Left hindlimb (tissue), 1 donor: ENCODE measurements at regions not wholly inside any gene's neighbourhood (a gene's known extent, or its start where the extent isn't known, plus 50 kb on each side); places are given as distances from the start of the nearest gene placed in this dataset.
"Not testable (repeated sequence)": the region's sequence is repeated elsewhere in the genome, so short reads cannot be mapped to it uniquely, and the experiment has no call there.

Experiments used
- DNase-seq: peaks from one replicate; pipeline ENCODE4 v3.0.0-alpha.2; 2018

- not testable (repeated sequence) for DNase-seq
Measured at GRCh38 chr5:30345539-30346345, 847.7 kb upstream of the CDH6 start.

- DNase-seq, result no peak
Measured at GRCh38 chr5:30343707-30344106, 849.8 kb upstream of the CDH6 start.

- no peak for DNase-seq
Measured at GRCh38 chr5:30341466-30341865, 852.0 kb upstream of the CDH6 start.

GRCh38 chr5:30337084-30337573 lies 856.4 kb upstream of the CDH6 start:
- DNase-seq, result no peak

GRCh38 chr5:30331534-30331933 lies 862.0 kb upstream of the CDH6 start:
- DNase-seq, result no peak

- no peak for DNase-seq
Measured at GRCh38 chr5:30325795-30326194, 867.7 kb upstream of the CDH6 start.

- no peak for DNase-seq
Measured at GRCh38 chr5:30324083-30324482, 869.4 kb upstream of the CDH6 start.

- no peak for DNase-seq
Measured at GRCh38 chr5:30287890-30288289, 905.6 kb upstream of the CDH6 start.

- no peak for DNase-seq
Measured at GRCh38 chr5:30279237-30279636, 914.2 kb upstream of the CDH6 start.

- no peak for DNase-seq
Measured at GRCh38 chr5:30267026-30267425, 926.5 kb upstream of the CDH6 start.

GRCh38 chr5:30239331-30240022 lies 954.0 kb upstream of the CDH6 start:
- DNase-seq, result no peak

- DNase-seq, result no peak
Measured at GRCh38 chr5:30237189-30237588, 956.3 kb upstream of the CDH6 start.

- no peak for DNase-seq
Measured at GRCh38 chr5:30209755-30210154, 983.7 kb upstream of the CDH6 start.

- no peak for DNase-seq
Measured at GRCh38 chr5:30197662-30198061, 995.8 kb upstream of the CDH6 start.

GRCh38 chr5:30195036-30195435 lies 998.5 kb upstream of the CDH6 start:
- DNase-seq, result no peak

GRCh38 chr5:30194595-30194994 lies 998.9 kb upstream of the CDH6 start:
- no peak for DNase-seq

GRCh38 chr5:30183795-30184194 lies 1009.7 kb upstream of the CDH6 start:
- no peak for DNase-seq

- no peak for DNase-seq
Measured at GRCh38 chr5:30156156-30156555, 1037.3 kb upstream of the CDH6 start.

GRCh38 chr5:30152431-30152830 lies 1041.1 kb upstream of the CDH6 start:
- no peak for DNase-seq

- no peak for DNase-seq
Measured at GRCh38 chr5:30150231-30150630, 1043.3 kb upstream of the CDH6 start.

GRCh38 chr5:30149526-30149925 lies 1044.0 kb upstream of the CDH6 start:
- DNase-seq, result no peak

- DNase-seq, result no peak
Measured at GRCh38 chr5:30147976-30148375, 1045.5 kb upstream of the CDH6 start.

GRCh38 chr5:30144059-30144458 lies 1049.4 kb upstream of the CDH6 start:
- not testable (repeated sequence) for DNase-seq

- no peak for DNase-seq
Measured at GRCh38 chr5:30142432-30142831, 1051.1 kb upstream of the CDH6 start.
